HEK293 (cell line): ENCODE measurements at regions not wholly inside any gene's neighbourhood (a gene's known extent, or its start where the extent isn't known, plus 50 kb on each side); places are given as distances from the start of the nearest gene placed in this dataset.

Source experiments
- ZNF416 ChIP-seq: fragments of 450-650 bp; formaldehyde crosslinking; IDR thresholded peaks from 2 replicates; pipeline ENCODE4 v1.5.1; 2016; ENCODE audit warnings: missing biosample characterization, missing genetic modification characterization
- ZNF510 ChIP-seq: fragments of 450-650 bp; formaldehyde crosslinking; IDR thresholded peaks from 2 replicates; pipeline ENCODE4 v1.5.1; 2018; ENCODE audit warnings: mild to moderate bottlenecking, missing genetic modification characterization, missing biosample characterization; ENCODE audit not compliant: insufficient replicate concordance
- TF ChIP-seq, protein P1 (sequence below): fragments of 450-650 bp; formaldehyde crosslinking; conservative IDR thresholded peaks from 2 replicates; pipeline ENCODE4 v1.5.1; 2016; ENCODE audit warnings: low read depth, missing biosample characterization, missing genetic modification characterization
- TF ChIP-seq, protein P2 (sequence below): fragments of 450-650 bp; formaldehyde crosslinking; IDR thresholded peaks from 2 replicates; pipeline ENCODE4 v1.5.1; 2016; ENCODE audit warnings: missing biosample characterization, missing genetic modification characterization

DNA sequence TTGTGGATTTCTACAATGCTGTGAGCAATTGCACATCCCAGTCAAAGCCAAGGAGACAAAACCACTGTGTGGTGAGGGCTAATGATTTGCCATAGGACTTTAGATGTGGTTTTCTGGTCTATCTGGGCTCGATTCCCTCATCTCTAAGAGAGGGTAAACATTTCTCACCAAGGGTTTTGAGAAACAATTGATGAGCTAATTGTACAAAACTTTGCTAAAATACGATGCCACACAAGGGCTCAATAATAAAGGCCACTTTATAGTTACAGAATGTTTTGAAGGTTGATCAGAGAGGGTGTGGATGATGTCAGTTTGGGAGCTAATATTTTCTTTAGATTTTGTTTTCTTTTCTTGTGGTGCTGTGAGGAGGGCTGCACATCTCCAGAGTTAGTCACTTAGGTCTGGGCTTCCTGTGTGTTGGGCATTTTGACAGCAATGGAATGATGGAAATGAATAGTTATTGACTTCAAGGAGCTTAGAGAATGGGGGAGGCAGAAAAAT, 60.8 kb upstream of the SLC38A4 start:
- TF ChIP-seq, protein P1, sequence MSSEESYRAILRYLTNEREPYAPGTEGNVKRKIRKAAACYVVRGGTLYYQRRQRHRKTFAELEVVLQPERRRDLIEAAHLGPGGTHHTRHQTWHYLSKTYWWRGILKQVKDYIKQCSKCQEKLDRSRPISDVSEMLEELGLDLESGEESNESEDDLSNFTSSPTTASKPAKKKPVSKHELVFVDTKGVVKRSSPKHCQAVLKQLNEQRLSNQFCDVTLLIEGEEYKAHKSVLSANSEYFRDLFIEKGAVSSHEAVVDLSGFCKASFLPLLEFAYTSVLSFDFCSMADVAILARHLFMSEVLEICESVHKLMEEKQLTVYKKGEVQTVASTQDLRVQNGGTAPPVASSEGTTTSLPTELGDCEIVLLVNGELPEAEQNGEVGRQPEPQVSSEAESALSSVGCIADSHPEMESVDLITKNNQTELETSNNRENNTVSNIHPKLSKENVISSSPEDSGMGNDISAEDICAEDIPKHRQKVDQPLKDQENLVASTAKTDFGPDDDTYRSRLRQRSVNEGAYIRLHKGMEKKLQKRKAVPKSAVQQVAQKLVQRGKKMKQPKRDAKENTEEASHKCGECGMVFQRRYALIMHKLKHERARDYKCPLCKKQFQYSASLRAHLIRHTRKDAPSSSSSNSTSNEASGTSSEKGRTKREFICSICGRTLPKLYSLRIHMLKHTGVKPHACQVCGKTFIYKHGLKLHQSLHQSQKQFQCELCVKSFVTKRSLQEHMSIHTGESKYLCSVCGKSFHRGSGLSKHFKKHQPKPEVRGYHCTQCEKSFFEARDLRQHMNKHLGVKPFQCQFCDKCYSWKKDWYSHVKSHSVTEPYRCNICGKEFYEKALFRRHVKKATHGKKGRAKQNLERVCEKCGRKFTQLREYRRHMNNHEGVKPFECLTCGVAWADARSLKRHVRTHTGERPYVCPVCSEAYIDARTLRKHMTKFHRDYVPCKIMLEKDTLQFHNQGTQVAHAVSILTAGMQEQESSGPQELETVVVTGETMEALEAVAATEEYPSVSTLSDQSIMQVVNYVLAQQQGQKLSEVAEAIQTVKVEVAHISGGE (tag by site-specific recombination), result no peak
- TF ChIP-seq, protein P2, sequence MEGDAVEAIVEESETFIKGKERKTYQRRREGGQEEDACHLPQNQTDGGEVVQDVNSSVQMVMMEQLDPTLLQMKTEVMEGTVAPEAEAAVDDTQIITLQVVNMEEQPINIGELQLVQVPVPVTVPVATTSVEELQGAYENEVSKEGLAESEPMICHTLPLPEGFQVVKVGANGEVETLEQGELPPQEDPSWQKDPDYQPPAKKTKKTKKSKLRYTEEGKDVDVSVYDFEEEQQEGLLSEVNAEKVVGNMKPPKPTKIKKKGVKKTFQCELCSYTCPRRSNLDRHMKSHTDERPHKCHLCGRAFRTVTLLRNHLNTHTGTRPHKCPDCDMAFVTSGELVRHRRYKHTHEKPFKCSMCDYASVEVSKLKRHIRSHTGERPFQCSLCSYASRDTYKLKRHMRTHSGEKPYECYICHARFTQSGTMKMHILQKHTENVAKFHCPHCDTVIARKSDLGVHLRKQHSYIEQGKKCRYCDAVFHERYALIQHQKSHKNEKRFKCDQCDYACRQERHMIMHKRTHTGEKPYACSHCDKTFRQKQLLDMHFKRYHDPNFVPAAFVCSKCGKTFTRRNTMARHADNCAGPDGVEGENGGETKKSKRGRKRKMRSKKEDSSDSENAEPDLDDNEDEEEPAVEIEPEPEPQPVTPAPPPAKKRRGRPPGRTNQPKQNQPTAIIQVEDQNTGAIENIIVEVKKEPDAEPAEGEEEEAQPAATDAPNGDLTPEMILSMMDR (tag by site-specific recombination), result no peak
- TF ChIP-seq ZNF416, result no peak
- TF ChIP-seq ZNF510 (tag by site-specific recombination), result no peak
